ENCODE measurements at regions not wholly inside any gene's neighbourhood (a gene's known extent, or its start where the extent isn't known, plus 50 kb on each side); places are given as distances from the start of the nearest gene placed in this dataset.

GRCh38 chr5:51096859-51097258 lies 286.4 kb upstream of the ISL1 start:
- no peak for TF ChIP-seq CTCF (IDR thresholded peaks at IDR 0.05; ENCODE audit: insufficient read depth, low read length, poor library complexity, severe bottlenecking)
- no peak for TF ChIP-seq EZH2phosphoT487 (conservative IDR thresholded peaks at IDR 0.05; ENCODE audit: low read length)
